NAMALWA (cell line): ENCODE measurements at regions not wholly inside any gene's neighbourhood (a gene's known extent, or its start where the extent isn't known, plus 50 kb on each side); places are given as distances from the start of the nearest gene placed in this dataset.
A peak's percentile ranks its signal among the peaks of the same experiment; 100 is the strongest.

Experiments used
- DNase-seq: peaks from one replicate; pipeline ENCODE4 v3.0.0-alpha.2; 2015; ENCODE audit warnings: low spot score

DNA sequence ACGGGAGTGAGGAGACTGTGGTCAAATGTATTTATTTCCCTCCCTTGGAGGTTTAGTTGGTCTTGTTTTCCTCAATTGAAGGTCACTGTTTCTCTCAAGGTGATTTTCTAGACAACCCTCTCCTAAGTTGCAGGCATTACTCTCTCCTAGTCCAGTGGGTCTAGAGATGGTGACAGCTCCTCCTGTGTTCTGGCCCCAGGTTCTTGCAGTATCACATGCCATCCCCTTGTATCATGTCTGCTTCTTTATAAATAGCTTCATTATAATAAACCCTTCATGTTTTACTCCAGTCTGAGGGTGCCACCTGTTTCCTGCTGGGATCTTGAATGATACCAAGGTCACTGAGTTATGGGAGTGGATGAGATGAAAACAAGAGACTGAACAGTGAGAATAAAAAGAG lies 208.0 kb upstream of the KCNN2 start:
- DNase-seq: no peak

DNA sequence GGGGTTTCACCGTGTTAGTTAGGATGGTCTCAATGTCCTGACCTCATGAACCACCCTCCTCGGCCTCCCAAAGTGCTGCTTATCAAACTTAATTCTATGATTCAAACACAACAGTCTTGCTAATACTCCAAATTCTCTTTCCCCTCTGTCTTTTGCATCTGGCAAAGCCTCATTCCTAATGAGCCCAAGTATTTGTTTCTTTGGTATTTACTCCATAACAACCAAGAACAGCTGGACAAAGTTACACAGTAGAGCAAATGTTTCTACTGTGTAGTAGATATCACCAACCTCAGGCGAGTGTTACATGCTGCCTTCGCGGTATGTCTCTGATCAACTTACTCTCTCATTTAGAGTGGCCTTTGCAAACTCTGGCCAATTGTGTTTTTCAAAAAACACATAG lies 195.8 kb upstream of the KCNN2 start:
- no peak for DNase-seq

DNA sequence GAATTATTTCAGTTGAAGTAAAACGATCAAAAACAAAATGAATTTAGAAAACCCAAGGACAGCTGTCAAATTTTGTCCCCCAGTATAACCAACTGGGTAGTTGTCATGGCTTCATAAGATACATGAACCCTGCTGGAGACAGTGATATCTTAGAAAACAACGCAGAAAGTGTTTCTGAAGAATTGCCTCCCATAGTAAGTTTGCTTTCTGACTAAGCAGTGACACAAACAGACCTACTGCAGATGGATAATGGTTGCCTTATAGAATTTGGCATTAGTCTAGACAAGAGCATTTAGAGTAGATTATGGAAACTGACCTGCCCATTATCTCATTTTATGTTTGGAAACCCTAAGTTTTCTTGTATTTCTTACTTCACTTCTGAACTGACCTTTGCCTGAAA lies 187.7 kb upstream of the KCNN2 start:
- no peak for DNase-seq

DNA sequence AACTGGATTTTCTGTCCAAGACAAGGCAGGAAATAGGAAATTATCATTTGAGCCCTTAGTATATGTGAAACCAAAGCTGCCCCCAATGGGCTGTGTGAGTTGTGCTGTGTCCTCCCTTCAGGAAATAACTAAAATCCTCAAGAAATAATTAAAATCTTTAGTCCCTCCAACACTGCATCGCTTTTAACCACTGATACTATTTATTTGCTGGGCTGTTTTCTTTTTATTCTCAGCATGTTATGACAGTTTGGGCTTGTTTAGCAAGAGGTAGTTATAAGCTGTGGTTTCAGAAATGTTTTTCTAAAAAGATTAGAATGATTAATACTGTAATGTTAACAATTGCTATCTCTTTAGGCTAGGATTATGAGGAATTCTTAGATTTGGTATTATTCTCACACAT lies 187.0 kb upstream of the KCNN2 start:
- no peak for DNase-seq

DNA sequence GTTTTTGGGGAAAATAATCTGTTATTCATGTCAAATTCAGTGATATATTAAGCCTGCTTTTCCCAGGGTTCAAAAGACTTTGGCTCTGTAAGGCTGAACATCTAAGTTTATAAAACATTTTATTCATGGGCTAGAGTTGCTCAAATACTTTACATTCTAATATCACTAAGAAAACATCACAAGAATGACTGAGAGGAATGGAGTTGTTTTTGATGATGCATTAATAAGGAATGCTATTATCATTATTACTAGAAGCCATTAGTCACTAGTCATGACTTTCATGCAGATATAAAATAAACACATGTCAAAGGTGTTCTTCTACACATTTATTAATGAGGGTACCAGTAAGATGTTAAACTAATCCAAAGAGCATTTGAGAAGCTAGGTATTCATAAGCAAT lies 185.5 kb upstream of the KCNN2 start:
- DNase-seq: no peak

GRCh38 chr5:114179134-114179533 lies 182.7 kb upstream of the KCNN2 start:
- no peak for DNase-seq

DNA sequence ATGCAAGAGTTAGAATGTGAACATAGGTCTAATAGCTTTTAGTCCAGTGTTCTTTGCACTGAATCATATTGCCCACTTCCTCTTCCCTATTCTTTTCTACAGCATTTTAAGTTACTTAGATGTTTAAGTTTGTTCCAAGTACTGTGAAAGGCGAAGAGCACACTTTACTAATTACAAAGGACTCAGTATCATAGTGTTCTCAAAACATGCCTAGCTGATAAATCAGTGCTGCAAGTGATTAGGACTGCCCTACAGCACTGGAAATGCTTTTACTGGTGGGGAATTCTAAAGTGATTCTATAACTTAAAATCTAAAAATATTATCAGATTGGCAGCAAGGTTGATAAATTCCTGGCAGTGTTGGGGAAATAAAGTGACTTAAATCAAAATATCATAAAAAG lies 177.9 kb upstream of the KCNN2 start:
- DNase-seq: no peak

- DNase-seq: no peak
These were observed 176.6 kb upstream of the KCNN2 start for GRCh38 chr5:114185274-114185673.

DNA sequence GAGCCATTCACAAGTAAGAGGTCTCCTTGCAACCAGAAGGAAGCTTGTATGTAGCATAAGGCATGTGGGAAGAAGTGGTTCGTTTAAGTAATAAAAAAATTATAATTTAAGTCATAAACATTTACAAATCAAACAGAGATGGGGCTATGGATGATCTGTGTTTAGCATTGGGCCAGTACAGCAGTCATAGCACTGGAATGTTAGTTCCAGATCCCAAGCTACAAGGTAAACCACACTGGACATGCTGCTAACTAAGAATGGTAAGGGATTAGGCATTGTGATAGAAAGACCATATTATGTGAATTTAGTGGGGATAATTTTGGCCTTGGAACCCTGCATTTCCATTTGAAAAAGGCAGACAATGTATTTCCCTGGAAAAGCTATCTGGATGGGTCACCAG lies 170.4 kb upstream of the KCNN2 start:
- no peak for DNase-seq

DNA sequence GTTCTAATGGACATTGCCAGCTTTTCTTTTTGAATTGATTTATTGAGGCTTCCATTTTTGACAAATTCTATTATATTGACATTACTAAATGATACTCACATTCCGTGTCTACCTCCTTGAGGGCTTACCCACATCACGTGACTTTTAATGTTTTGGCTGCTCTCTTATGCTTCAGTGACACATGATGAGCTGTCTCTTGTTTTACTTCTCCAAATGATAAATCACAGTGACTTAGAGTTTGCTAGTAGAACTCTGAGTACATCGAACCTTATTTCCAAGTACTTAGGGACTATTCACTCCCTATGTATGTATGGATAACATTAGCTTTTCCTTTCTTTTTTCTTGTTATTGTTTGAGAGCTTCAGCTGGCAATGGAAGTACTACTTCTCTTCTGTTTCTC lies 169.8 kb upstream of the KCNN2 start:
- DNase-seq: no peak

- no peak for DNase-seq
These were observed 160.5 kb upstream of the KCNN2 start for GRCh38 chr5:114201332-114201731.

GRCh38 chr5:114204923-114205322 lies 156.9 kb upstream of the KCNN2 start:
- DNase-seq: no peak

- DNase-seq: no peak
These were observed 155.2 kb upstream of the KCNN2 start for GRCh38 chr5:114206640-114207039.

DNA sequence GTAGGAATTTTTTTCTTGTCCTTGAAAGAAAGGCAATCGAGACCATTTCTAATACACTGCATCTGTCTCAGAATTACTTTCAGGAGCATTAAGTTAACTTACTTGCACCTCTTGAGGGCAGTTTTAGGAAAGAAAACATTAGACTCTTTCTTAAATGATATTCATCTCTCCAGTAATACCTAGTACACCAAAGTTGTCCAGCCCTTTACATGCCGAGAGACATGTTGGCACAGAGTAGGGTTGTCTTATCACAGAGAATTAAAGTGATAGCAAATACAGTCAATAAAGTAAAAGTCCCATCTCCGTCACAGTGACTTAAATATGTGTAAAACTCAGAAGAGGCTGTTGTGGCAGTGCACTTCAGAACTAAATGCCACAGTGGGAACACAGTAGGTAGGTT lies 154.3 kb upstream of the KCNN2 start:
- no peak for DNase-seq

DNA sequence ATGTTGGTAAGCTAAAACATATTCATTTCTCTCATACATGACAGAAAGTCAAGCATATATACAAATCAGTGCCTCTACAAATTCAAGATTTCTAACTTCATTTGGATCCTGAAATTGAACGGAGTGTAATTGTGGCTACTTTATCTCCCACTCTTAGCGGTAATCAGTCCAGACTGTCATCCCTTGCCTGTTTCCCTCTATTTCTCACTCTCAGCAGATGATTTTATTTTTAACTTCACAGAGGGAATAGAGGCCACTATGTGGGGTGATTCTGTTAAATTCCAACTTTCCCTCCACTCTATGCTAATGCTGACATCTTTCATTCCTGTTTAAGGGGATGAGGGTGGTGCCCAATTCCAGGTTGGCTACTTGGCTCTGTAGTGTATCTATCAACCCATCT lies 153.8 kb upstream of the KCNN2 start:
- no peak for DNase-seq

DNA sequence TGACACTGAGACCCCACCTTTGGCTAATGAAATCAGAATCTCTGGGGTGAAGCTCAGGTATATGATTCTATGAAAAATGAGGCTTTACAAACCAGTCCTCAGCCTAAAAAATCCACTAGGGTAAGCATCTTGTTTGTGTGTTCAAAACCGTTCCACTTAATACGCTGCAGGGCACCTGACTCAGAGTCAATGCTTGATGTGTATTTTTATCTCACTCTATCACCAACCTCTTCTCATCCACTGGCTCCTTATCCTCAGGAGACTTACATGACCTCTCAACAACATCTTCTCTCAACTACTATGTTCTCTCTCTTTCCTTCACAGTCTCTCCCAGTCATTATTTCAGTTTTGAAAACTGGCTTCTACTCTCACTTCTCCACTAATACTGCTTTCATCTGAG lies 153.3 kb upstream of the KCNN2 start:
- no peak for DNase-seq

DNA sequence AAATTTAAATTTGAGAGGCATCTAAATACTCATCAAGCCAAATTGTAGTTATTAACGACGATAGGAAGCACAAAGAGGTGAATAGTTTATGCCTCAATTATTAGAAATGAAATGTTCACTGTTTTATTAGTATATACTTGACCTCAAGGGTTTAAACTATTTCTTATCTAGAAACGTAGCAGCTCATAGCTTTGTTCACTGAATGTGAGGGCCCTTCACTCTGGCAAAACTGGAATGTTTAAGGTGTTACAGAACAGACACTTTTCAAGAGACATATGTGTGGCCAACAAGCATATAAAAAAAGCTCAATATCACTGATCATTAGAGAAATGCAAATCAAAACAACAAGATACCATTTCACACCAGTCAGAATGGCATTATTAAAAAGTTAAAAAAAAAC lies 151.2 kb upstream of the KCNN2 start:
- no peak for DNase-seq

DNA sequence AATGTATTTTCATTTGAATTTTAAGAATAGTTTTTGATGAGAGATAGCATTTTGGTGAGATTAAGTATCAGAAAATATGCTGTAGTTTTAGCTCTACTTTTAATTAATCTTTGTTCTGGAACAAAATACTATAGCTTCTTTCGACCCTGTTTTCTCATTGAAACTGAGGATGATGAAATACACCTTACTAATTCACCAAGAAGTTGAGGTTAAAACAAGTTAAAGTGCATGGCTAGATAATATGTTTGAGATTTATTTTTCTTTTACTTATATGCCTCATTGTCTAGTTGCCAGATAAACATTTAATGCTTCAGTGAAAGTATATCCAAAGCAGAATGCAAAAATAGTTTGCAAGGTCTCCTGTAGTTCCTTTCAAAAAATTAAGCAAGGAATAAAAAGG lies 140.1 kb upstream of the KCNN2 start:
- DNase-seq: no peak

GRCh38 chr5:114223866-114224265 lies 138.0 kb upstream of the KCNN2 start:
- peak; percentile 77 for DNase-seq

- DNase-seq: no peak
These were observed 124.1 kb upstream of the KCNN2 start for GRCh38 chr5:114237766-114238165.

GRCh38 chr5:114238771-114239313 lies 123.0 kb upstream of the KCNN2 start:
- DNase-seq: no peak

DNA sequence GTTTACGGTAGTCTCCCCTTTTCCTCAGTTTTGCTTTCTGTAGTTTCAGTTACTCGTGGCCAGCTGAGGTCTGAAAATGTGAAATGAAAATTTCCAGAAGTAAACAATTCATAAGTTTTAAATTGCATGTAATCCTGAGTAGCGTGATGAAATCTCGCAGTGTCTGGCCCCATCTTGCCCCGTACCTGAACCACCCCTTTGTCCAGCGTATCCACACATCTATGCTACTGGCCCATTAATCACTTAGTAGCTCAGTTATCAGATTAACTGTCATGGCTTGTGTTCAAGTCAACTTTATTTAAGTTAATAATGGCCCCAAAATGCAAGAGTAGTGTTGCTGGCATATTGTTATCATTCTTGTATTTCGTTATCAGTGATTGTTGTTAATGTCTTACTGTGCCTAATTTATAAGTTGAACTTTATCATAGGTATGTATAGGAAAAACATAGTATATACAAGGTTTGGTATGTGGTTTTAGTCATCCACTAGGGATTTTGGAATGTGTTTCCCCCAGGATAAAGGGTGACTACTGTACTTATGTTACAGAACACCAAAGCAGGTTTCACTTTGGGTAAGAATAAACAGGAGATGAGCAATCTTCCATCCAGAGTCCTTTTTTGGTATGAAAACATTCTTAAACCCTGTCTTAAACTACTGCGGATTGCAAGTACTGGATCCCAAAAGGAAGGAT lies 118.4 kb upstream of the KCNN2 start:
- DNase-seq: no peak

DNA sequence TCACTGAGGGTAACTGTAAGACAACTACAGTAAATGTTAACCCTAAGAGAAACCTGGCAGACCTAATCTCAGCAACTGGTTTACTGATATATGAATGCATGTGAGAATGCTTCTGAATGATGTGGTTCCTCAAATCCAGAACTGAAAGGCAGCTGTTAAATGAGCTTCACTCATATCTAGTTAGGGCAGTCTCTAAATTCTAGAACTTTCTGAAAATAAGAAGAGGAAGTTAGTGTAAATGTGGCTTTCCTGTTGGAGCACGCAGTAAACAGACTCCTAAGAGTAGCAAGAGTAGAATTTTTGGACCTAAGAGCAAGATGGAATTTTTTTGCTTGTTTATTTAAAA lies 117.9 kb upstream of the KCNN2 start:
- DNase-seq: no peak

DNA sequence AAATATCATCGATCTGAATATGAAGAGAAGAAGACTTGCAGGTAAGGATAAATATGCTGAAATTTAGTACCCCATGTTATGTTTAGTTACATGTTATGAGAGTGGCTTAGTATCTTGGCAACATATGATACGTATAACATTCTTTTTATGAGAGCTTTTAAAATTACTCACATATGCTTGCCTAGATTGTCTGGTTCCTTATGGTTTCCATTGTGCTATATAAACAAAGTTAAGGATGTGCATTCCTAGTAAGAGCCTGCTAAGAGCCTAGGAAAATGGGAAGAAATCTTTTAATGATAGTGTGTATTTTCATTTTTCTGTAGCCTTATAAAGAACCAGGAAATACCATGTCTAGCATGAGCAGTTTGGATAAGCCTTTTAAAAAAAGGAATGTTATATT lies 112.0 kb upstream of the KCNN2 start:
- DNase-seq: no peak

DNA sequence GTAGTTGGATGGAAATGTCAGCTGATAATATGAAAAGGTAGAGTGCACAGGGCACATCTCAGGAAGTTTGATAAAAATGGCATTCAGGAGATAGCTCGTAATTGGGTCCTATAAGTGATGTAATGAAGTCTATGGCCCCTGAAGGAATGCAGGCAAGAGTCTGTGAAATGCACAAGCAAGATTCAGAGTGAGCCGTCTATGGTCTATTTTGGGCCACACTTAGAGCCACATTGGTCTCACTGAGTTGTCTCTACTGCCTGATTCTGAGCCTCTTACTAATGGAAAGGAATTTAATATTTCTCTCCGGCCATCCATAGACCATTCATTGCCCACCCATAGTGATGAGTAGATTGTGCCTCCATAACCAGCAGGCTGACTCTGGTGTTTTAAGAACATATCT lies 111.3 kb upstream of the KCNN2 start:
- no peak for DNase-seq
